Upper lobe of left lung (tissue), 6 donors: ENCODE measurements at regions not wholly inside any gene's neighbourhood (a gene's known extent, or its start where the extent isn't known, plus 50 kb on each side); places are given as distances from the start of the nearest gene placed in this dataset.

Source experiments
- ATAC-seq, 2 donors: fragments of 200-7000 bp; cut with Tn5 transposase; one replicate each; pipeline ENCODE4 v1.9.1; 2022; ENCODE audit warnings: mild to moderate bottlenecking in 2 of 2, moderate library complexity in 2 of 2; ENCODE audit not compliant: low FRiP score in 2 of 2
- DNase-seq, 2 donors: peaks; one replicate each; pipeline ENCODE4 v3.0.0-alpha.2; 2019 to 2020
- H3K27ac ChIP-seq, 4 donors: fragments of 200-600 bp; sonication (generic); one replicate each; pipeline ENCODE4 v1.5.1; 2016 to 2019
- H3K27me3 ChIP-seq, 4 donors: fragments of 200-600 bp; sonication (generic); one replicate each; pipeline ENCODE4 v1.5.1; 2017 to 2019
- H3K36me3 ChIP-seq, 4 donors: fragments of 200-600 bp; sonication (generic); one replicate each; pipeline ENCODE4 v1.5.1; 2016 to 2019
- H3K4me1 ChIP-seq, 4 donors: fragments of 200-600 bp; sonication (generic); one replicate each; pipeline ENCODE4 v1.5.1; 2018 to 2019
- H3K4me3 ChIP-seq, 4 donors: fragments of 200-600 bp; sonication (generic); one replicate each; pipeline ENCODE4 v1.5.1; 2017 to 2019; ENCODE audit warnings: mild to moderate bottlenecking in 2 of 4, moderate library complexity in 1 of 4
- H3K9me3 ChIP-seq, 4 donors: fragments of 200-600 bp; sonication (generic); one replicate each; pipeline ENCODE4 v1.5.1; 2018 to 2019
- EP300 ChIP-seq, 4 donors: sonication (generic); formaldehyde crosslinking; IDR thresholded peaks; one replicate each; pipeline ENCODE4 v1.5.1; 2017; ENCODE audit warnings: antibody characterized with exemption in 4 of 4, control low read depth in 2 of 4
- POLR2A ChIP-seq, 4 donors: fragments of 450-650 bp; IDR thresholded peaks; one replicate each; pipeline ENCODE4 v1.5.1; 2016 to 2017; ENCODE audit warnings: antibody characterized with exemption in 4 of 4, mild to moderate bottlenecking in 2 of 4
- POLR2AphosphoS5 ChIP-seq, 2 donors: sonication (generic); formaldehyde crosslinking; IDR thresholded peaks; one replicate each; pipeline ENCODE4 v1.5.1; 2017; ENCODE audit warnings: antibody characterized with exemption in 2 of 2
- WGBS, 2 donors: methylation state at CpG; one replicate each; pipeline ENCODE4 v1.1.5; 2017 to 2018; 5-methylcytosine and 5-hydroxymethylcytosine counted together
- TF ChIP-seq, protein P1 (sequence below), 6 experiments: fragments of 450-650 bp in 4 of 6; fragments of 200-600 bp in 2 of 6; sonication (generic) in 2 of 6; IDR thresholded peaks; one replicate each; pipeline ENCODE4 v1.5.1; 2016 to 2019; ENCODE audit warnings: antibody characterized with exemption in 6 of 6
- donor health status: DM: no; HTN: no; CAD: no; lungs with moderate emphysema.
- donor health status: DM: no; HTN: yes; CAD: no; lungs with severe emphysema.

DNA sequence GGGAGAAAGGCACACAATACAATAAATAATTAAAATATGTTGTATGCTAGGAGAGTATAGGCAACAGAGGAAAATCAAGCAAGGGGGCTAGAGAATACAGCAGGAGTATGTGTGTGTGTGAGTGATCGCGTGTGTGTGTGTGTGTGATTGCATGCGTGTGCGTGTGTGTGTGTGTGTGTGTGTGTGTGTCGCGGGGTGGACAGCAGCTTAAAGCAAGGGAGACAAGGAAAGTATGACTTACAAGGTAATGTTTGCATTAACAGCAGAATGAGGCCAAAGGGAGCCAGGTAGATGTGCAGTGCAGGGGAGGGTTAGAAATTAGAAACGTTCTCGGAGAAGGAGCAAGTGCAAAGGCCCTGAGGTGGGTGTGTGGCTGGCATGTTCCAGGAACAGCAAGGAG lies 57.4 kb upstream of the KCNA1 start:
- H3K4me1 ChIP-seq = peaks cover 0 to 3% (median 0%) of the 10 kb centered on the region in 4 donors
- ATAC-seq (no peak), DNase-seq (no peak)
- no peaks in the 10 kb centered on the region for H3K36me3 ChIP-seq
- no peaks in the 10 kb centered on the region for H3K9me3 ChIP-seq
- no peak overlapping the region for H3K27ac ChIP-seq
- no peak overlapping the region for H3K4me3 ChIP-seq
- TF ChIP-seq POLR2A (IDR thresholded peaks at IDR 0.05) = no peak
- no peak for TF ChIP-seq EP300 (IDR thresholded peaks at IDR 0.05)
- no peak for TF ChIP-seq POLR2AphosphoS5 (IDR thresholded peaks at IDR 0.05)
- TF ChIP-seq, protein P1, sequence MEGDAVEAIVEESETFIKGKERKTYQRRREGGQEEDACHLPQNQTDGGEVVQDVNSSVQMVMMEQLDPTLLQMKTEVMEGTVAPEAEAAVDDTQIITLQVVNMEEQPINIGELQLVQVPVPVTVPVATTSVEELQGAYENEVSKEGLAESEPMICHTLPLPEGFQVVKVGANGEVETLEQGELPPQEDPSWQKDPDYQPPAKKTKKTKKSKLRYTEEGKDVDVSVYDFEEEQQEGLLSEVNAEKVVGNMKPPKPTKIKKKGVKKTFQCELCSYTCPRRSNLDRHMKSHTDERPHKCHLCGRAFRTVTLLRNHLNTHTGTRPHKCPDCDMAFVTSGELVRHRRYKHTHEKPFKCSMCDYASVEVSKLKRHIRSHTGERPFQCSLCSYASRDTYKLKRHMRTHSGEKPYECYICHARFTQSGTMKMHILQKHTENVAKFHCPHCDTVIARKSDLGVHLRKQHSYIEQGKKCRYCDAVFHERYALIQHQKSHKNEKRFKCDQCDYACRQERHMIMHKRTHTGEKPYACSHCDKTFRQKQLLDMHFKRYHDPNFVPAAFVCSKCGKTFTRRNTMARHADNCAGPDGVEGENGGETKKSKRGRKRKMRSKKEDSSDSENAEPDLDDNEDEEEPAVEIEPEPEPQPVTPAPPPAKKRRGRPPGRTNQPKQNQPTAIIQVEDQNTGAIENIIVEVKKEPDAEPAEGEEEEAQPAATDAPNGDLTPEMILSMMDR (IDR thresholded peaks at IDR 0.05) = no peak
- WGBS, 2 donors = 94 to 95% methylated on average over 8 of the region's 8 CpGs
- peaks cover 0 to 4% (median 0%) of the 10 kb centered on the region in 4 donors for H3K27me3 ChIP-seq

DNA sequence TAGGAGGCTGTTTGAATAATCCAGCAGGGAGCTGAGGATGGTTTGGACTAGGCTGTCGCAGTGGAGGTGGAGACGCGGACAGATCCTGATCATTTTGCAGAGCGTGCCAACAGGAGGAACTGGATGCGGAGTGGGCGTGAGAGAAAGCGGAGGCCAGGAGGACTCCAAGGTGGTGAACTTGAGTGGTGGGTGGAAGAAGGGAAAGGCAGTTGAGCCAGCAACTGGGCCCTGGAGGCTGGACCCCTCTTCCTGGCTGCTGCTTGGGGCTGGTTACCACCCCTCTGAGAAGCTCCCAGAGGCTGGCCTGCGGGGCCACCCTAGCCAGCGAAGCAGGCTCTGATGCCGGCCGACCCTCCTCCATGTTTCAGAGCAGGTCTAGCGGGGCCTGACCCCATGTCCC lies 56.8 kb upstream of the KCNA1 start:
- Histone ChIP-seq H3K27me3 (peaks cover 0 to 4% (median 0%) of the 10 kb centered on the region in 4 donors), H3K36me3 (no peaks in the 10 kb centered on the region), H3K4me1 (peaks cover 4 to 8% (median 6%) of the 10 kb centered on the region in 4 donors), H3K4me3 (no peak overlapping the region), H3K9me3 (no peaks in the 10 kb centered on the region), H3K27ac (no peak overlapping the region)
- no peak for ATAC-seq
- 86 to 91% methylated on average over 12 of the region's 12 CpGs for WGBS, 2 donors
- TF ChIP-seq EP300 (IDR thresholded peaks at IDR 0.05) (no peak), POLR2AphosphoS5 (IDR thresholded peaks at IDR 0.05) (no peak), POLR2A (IDR thresholded peaks at IDR 0.05) (no peak)
- TF ChIP-seq, protein P1 (IDR thresholded peaks at IDR 0.05) = no peak
- DNase-seq = peak in 1 of 2 donors; percentile 45

DNA sequence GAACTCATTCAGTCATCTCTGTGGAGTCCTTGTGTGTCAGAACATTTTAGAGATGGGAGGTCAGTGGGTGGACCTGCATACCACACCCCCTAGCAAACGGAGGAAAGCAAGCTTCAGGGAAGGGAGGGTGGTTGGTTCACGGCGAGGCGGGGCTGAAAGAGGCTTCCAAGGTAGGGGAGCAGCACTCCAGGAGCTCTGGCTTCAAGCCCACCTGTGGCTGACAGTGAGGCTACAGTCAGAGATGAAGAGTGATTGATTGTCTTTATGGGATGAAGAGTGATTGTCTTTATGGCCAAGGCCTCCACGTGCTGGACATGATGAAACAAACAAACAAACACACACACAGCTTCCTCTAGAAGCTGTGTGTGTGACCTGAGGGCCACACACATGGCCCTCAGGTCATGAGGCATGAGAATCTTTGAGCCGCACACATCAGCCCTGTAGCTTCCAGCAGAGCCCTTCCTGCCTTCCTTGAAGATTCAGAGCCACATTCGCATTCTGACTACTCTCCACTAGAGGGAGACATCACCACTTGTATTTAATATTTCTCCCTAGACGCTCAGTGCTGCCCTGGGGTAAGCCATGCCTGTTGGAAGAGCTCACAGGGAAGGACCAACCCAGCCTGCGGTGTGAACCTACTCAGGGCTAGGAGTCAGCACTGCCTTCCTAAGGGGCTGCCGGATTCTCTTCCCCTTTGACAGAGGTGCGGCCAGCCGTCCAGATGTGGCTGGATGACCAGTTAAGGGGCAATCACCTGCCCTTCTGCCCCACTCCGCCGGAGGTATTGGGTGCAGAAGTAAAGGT lies 54.4 kb upstream of the KCNA1 start:
- peak; percentile 37 to 79 for ATAC-seq
- H3K36me3 ChIP-seq = no peaks in the 10 kb centered on the region
- DNase-seq = peak in 1 of 2 donors; percentile 28
- 47 to 49% methylated on average over 12 to 14 of the region's 14 CpGs for WGBS, 2 donors
- H3K4me3 ChIP-seq = no peak overlapping the region
- no peak overlapping the region for H3K27ac ChIP-seq
- TF ChIP-seq, protein P1 (IDR thresholded peaks at IDR 0.05) = peak; percentile 46 to 85 (median 69)
- TF ChIP-seq POLR2A (IDR thresholded peaks at IDR 0.05) (no peak), EP300 (IDR thresholded peaks at IDR 0.05) (no peak), POLR2AphosphoS5 (IDR thresholded peaks at IDR 0.05) (no peak)
- H3K27me3 ChIP-seq = peaks cover 0 to 4% (median 0%) of the 10 kb centered on the region in 4 donors
- peaks cover 11 to 16% (median 13%) of the 10 kb centered on the region in 4 donors for H3K4me1 ChIP-seq
- H3K9me3 ChIP-seq = no peaks in the 10 kb centered on the region

DNA sequence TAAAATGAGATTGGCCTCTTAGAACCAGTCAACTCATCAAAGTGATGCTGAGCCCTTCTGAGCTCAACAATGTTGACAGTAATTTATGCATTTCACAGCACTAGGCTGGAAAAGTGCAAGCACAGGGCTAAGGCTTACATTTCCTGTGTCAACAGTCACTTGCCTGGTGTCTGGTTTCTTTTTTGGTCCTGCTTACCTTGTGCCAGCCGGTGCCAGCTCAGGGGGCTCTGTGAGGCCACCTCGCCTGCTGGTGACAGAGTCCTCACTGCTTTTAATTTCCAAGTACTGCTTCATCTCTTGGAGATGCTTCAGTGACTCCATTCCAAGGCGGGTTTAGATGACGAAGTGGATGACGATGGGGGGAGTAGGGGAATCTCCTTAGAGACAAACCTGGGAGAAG lies 53.1 kb upstream of the KCNA1 start:
- Histone ChIP-seq H3K4me3 (no peak overlapping the region), H3K27me3 (peaks cover 0 to 4% (median 0%) of the 10 kb centered on the region in 4 donors), H3K27ac (no peak overlapping the region), H3K4me1 (peaks cover 11 to 16% (median 13%) of the 10 kb centered on the region in 4 donors), H3K36me3 (no peaks in the 10 kb centered on the region), H3K9me3 (no peaks in the 10 kb centered on the region)
- WGBS, 2 donors = 62 to 63% methylated on average over 5 of the region's 5 CpGs
- no peak for DNase-seq
- no peak for TF ChIP-seq EP300 (IDR thresholded peaks at IDR 0.05)
- TF ChIP-seq, protein P1 (IDR thresholded peaks at IDR 0.05) = no peak
- TF ChIP-seq POLR2A (IDR thresholded peaks at IDR 0.05) = no peak
- TF ChIP-seq POLR2AphosphoS5 (IDR thresholded peaks at IDR 0.05) = no peak
- ATAC-seq = no peak
